Left cardiac atrium (tissue), 4 donors: ENCODE measurements at regions not wholly inside any gene's neighbourhood (a gene's known extent, or its start where the extent isn't known, plus 50 kb on each side); places are given as distances from the start of the nearest gene placed in this dataset.
A peak's percentile ranks its signal among the peaks of the same experiment; 100 is the strongest.
"Not testable (repeated sequence)": the region's sequence is repeated elsewhere in the genome, so short reads cannot be mapped to it uniquely, and the experiment has no call there.

Experiments
- ATAC-seq, 2 donors: fragments of 200-7000 bp; cut with Tn5 transposase; one replicate each; pipeline ENCODE4 v1.9.1; 2020; ENCODE audit warnings: mild to moderate bottlenecking in 2 of 2, moderate library complexity in 2 of 2
- DNase-seq: peaks from one replicate; pipeline ENCODE4 v3.0.0-alpha.2; 2020
- intact Hi-C, 2 donors: fragments of 100-400 bp; cut with DNase I; formaldehyde crosslinking; loops; one replicate each; pipeline versions ENCODE4 v1.14.1 to v1.15.1; 2022 to 2023
- donor health status: DM: no; HTN: yes; CAD: no.
- donor health status: DM: no; HTN: yes; CAD: no; lungs with severe emphysema.
- donor health status: DM: yes; HTN: yes; CAD: no.
- donor health status: Dilated cardiomyopathy.

DNA sequence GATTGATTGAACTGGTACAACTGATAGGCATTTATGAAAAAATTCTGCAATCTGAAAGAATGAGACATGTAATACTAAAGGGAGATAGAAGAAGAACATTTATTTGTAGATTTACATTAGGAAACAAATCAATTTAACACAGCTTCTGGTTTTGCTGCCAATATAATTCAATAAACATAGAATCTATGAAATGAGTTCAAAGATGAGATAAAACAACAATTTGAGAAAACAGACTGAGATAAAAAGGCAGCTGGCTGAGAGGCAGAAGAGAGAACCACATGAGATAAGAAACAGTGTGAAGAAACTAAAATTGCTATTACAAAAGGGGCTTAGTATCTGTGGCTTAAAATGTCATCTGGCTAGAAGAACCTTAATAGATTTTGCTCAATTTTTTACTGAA lies 176.6 kb downstream of the PYDC2 start:
- no peak for DNase-seq
- ATAC-seq = no peak
- intact Hi-C loops = no loop called here

DNA sequence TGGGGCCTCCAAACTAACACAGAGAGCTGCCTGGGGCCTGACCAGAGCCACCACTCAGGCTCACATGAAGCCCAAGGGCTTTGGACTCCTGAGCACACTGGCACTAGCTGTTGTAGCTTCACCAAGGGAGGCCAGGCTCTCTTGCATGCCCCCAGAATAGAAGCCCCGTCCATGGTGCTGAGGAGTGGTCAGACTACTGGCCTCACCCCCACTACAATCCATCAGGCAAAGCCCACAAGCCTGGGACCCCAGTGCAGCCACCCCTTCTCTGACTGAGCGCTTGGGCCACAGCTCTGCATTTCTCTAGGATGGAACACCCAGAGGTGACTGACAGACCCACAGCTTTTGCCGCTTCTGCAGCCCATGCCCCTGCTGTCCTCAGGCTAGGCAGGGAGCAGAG lies 180.8 kb downstream of the PYDC2 start:
- ATAC-seq (no peak), DNase-seq (no peak)
- intact Hi-C loops = no loop called here

GRCh38 chr3:191644291-191644690 lies 183.3 kb downstream of the PYDC2 start:
- intact Hi-C loops = no loop called here
- no peak for ATAC-seq
- DNase-seq = no peak

GRCh38 chr3:191646242-191646641 lies 185.3 kb downstream of the PYDC2 start:
- no peak for DNase-seq
- ATAC-seq = no peak
- intact Hi-C loops = no loop called here

GRCh38 chr3:191648787-191649186 lies 187.8 kb downstream of the PYDC2 start:
- no peak for ATAC-seq
- intact Hi-C loops = no loop called here
- no peak for DNase-seq

DNA sequence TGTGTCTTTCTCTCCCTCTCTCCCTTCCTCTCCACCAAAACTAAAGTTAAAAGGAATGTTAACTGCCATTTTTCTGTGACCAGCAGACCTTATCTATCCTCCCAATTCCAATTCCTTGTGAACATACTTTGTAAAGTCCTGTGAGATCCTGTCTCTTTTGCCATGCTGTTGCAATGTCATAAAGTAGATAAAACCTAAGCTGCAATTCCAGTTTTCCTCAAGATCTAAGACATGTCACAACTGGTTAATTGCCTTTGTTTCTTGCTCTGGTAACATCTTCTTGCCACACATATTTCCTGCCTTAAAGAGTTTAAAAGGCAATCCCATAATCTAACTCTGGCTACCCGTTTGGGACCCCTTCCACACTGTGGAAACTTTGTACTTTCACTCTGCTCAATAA lies 188.7 kb downstream of the PYDC2 start:
- intact Hi-C loops = no loop called here
- no peak for DNase-seq
- no peak for ATAC-seq

- ATAC-seq, DNase-seq: not testable (repeated sequence)
These were observed 197.9 kb downstream of the PYDC2 start for GRCh38 chr3:191658781-191659419.

GRCh38 chr3:191662150-191662549 lies 201.2 kb downstream of the PYDC2 start:
- DNase-seq, ATAC-seq, intact Hi-C loops: not testable (repeated sequence)

More at GRCh38 chr3:191658781-191659419, 197.9 kb downstream of the PYDC2 start:
- intact Hi-C loops = not testable (repeated sequence)

GRCh38 chr3:191680989-191681597 lies 220.1 kb downstream of the PYDC2 start:
- intact Hi-C loops = no loop called here

GRCh38 chr3:191682961-191683360 lies 222.0 kb downstream of the PYDC2 start:
- intact Hi-C loops = no loop called here
- DNase-seq (no peak), ATAC-seq (no peak)

More at GRCh38 chr3:191680989-191681597, 220.1 kb downstream of the PYDC2 start:
- DNase-seq (no peak), ATAC-seq (no peak)

DNA sequence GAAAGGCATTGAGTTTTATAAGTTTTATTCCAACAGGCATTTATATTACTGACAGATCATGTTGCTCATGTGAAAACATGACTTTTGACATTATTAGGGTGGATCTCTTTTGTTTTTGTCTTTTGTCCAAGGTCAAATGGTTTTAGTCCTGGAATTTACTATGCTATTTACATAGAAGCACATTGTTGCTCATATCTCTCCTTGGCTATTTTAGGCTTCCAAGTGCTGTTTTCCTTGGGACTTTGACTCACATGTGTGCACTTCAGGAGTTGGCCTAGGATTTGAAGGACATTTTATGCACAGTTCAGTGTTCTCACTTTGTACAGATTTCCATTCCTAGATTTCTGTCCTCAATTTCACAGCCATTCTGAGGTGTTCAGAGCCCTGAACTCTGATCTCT lies 225.7 kb downstream of the PYDC2 start:
- ATAC-seq (no peak), DNase-seq (no peak)
- intact Hi-C loops = no loop called here

DNA sequence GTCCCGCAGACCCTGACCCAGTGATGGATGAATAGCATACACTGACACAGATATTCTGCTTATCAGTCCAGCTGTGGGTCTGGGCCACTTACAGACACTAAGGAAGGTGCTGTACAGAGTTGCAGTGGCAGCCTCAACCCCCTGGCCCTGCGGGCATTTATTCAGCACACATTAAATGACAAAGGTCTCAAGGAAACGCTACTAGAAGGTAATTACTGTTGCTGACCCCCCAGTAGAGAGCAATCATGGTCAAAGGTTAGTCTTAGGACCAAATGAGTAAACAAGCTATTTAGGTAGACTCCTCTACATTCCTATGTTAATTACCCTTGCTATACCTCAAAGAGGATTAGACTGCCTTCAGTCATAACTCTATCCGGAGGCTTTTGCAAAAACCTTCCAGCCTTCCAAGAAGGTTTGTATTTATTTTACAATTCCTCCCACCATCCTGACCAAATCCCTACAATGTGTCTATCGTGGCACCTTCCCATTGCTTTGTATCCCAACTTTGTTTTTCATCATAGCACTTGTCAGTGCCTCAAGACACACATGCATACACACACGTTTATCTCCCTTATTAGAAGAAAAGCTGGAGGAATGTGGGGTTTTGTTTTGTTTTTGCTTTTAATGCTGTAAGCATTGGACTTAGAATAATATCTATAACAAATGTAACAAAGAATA lies 227.9 kb downstream of the PYDC2 start:
- ATAC-seq = no peak
- intact Hi-C loops = no loop called here
- no peak for DNase-seq

- DNase-seq, ATAC-seq, intact Hi-C loops: not testable (repeated sequence)
These were observed 230.2 kb downstream of the PYDC2 start for GRCh38 chr3:191691184-191691583.

- intact Hi-C loops = no loop called here
- ATAC-seq (no peak), DNase-seq (no peak)
These were observed 234.3 kb downstream of the PYDC2 start for GRCh38 chr3:191695131-191695814.

- no peak for DNase-seq
These were observed 234.8 kb downstream of the PYDC2 start for GRCh38 chr3:191695815-191696153.

GRCh38 chr3:191696348-191696747 lies 235.4 kb downstream of the PYDC2 start:
- DNase-seq (no peak), ATAC-seq (no peak)
- intact Hi-C loops = no loop called here

More at GRCh38 chr3:191695815-191696153, 234.8 kb downstream of the PYDC2 start:
- intact Hi-C loops = no loop called here
- no peak for ATAC-seq

GRCh38 chr3:191699546-191699945 lies 238.6 kb downstream of the PYDC2 start:
- DNase-seq = no peak
- intact Hi-C loops = no loop called here
- no peak for ATAC-seq

DNA sequence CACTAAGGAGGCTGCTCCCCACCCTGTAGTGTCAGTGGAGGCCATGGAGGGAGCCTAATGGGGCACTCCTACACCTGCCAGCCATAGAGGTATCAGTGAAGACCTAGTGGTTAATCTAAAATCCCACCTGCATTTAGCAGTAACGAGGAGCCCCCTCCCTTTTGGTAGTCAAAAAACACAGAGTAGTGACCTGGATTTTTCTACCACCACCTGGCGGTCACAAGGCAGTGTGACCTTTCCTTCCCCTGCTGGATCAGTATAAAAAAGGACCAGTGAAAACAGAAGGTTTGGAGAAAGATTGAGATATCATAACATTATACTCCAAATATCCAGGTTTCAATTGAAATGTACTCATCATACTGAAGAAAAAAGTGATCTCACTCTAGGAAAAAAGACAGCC lies 241.2 kb downstream of the PYDC2 start:
- intact Hi-C loops = no loop called here
- no peak for ATAC-seq

GRCh38 chr3:191707817-191708216 lies 246.9 kb downstream of the PYDC2 start:
- intact Hi-C loops = no loop called here
- no peak for ATAC-seq
- no peak for DNase-seq

More for the DNA sequence above, 241.2 kb downstream of the PYDC2 start:
- DNase-seq = no peak

- ATAC-seq (peak; percentile 41 to 44), DNase-seq (no peak)
- intact Hi-C loops = no loop called here
These were observed 254.6 kb downstream of the PYDC2 start for GRCh38 chr3:191715585-191715984.
